Cardiac muscle cell (in vitro differentiated cells and primary cell): ENCODE measurements at regions not wholly inside any gene's neighbourhood (a gene's known extent, or its start where the extent isn't known, plus 50 kb on each side); places are given as distances from the start of the nearest gene placed in this dataset.

Experiments used
- DNase-seq, 2 donors: peaks; one replicate each; pipeline versions ENCODE4 v3.0.0 to v3.0.0-alpha.2; 2010 to 2017; ENCODE audit warnings: low read depth in 1 of 2, low spot score in 1 of 2
- H3K27ac ChIP-seq: fragments of 200-600 bp; sonication (generic); 2 replicates; pipeline ENCODE4 v1.5.1; 2016
- H3K27me3 ChIP-seq: fragments of 200-600 bp; sonication (generic); 2 replicates; pipeline ENCODE4 v1.6.0; 2016; ENCODE audit warnings: control low read depth
- H3K36me3 ChIP-seq: fragments of 200-600 bp; sonication (generic); 2 replicates; pipeline ENCODE4 v1.5.1; 2016; ENCODE audit warnings: control low read depth
- H3K4me1 ChIP-seq: fragments of 200-600 bp; sonication (generic); 2 replicates; pipeline ENCODE4 v1.8.1; 2017; ENCODE audit warnings: low read depth, mild to moderate bottlenecking, mixed run types
- H3K4me3 ChIP-seq: fragments of 200-600 bp; sonication (generic); 2 replicates; pipeline ENCODE4 v1.5.1; 2016; ENCODE audit warnings: mild to moderate bottlenecking
- H3K9me3 ChIP-seq: fragments of 200-600 bp; sonication (generic); 2 replicates; pipeline ENCODE4 v1.5.1; 2017; ENCODE audit warnings: low read depth, mild to moderate bottlenecking, control low read depth
- CTCF ChIP-seq: IDR thresholded peaks from 2 replicates; pipeline ENCODE4 v1.5.1; 2012; ENCODE audit warnings: low read depth, mild to moderate bottlenecking, low read length

GRCh38 chrX:116290359-116290758 is 119.8 kb downstream of the AGTR2 start:
- Histone ChIP-seq H3K4me1 (no peaks in the 10 kb centered on the region), H3K27me3 (no peaks in the 10 kb centered on the region), H3K9me3 (no peaks in the 10 kb centered on the region), H3K36me3 (no peaks in the 10 kb centered on the region), H3K27ac (no peak overlapping the region), H3K4me3 (no peak overlapping the region)
- TF ChIP-seq CTCF, result no peak
- no peak for DNase-seq

GRCh38 chrX:116292183-116292582 is 121.6 kb downstream of the AGTR2 start:
- TF ChIP-seq CTCF, result no peak
- H3K27me3 ChIP-seq, result no peaks in the 10 kb centered on the region
- no peak overlapping the region for H3K4me3 ChIP-seq

GRCh38 chrX:116298956-116299355 is 128.4 kb downstream of the AGTR2 start:
- no peaks in the 10 kb centered on the region for H3K36me3 ChIP-seq
- H3K4me3 ChIP-seq, result no peak overlapping the region
- TF ChIP-seq CTCF, result no peak
- H3K27me3 ChIP-seq, result no peaks in the 10 kb centered on the region
- DNase-seq, result no peak
- no peaks in the 10 kb centered on the region for H3K4me1 ChIP-seq
- H3K9me3 ChIP-seq, result no peaks in the 10 kb centered on the region
- no peak overlapping the region for H3K27ac ChIP-seq

More at GRCh38 chrX:116292183-116292582, 121.6 kb downstream of the AGTR2 start:
- Histone ChIP-seq H3K36me3 (no peaks in the 10 kb centered on the region), H3K9me3 (no peaks in the 10 kb centered on the region), H3K4me1 (no peaks in the 10 kb centered on the region), H3K27ac (no peak overlapping the region)
- DNase-seq, result no peak

- TF ChIP-seq CTCF, result no peak
- Histone ChIP-seq H3K27me3 (no peaks in the 10 kb centered on the region), H3K4me1 (no peaks in the 10 kb centered on the region), H3K4me3 (no peak overlapping the region), H3K9me3 (no peaks in the 10 kb centered on the region), H3K27ac (no peak overlapping the region), H3K36me3 (no peaks in the 10 kb centered on the region)
- DNase-seq, result no peak
Measured at GRCh38 chrX:116306218-116306617, 130.2 kb upstream of the SLC6A14 start.

GRCh38 chrX:116317409-116317808 is 119.0 kb upstream of the SLC6A14 start:
- Histone ChIP-seq H3K9me3 (no peaks in the 10 kb centered on the region), H3K27me3 (no peaks in the 10 kb centered on the region), H3K27ac (peak overlapping the region; percentile 18), H3K4me1 (no peaks in the 10 kb centered on the region), H3K4me3 (no peak overlapping the region), H3K36me3 (no peaks in the 10 kb centered on the region)
- DNase-seq, result peak; percentile 49 to 86
- TF ChIP-seq CTCF, result no peak

GRCh38 chrX:116318672-116319071 is 117.7 kb upstream of the SLC6A14 start:
- no peak overlapping the region for H3K27ac ChIP-seq
- H3K27me3 ChIP-seq, result no peaks in the 10 kb centered on the region
- DNase-seq, result no peak
- H3K36me3 ChIP-seq, result no peaks in the 10 kb centered on the region
- no peak overlapping the region for H3K4me3 ChIP-seq
- H3K9me3 ChIP-seq, result no peaks in the 10 kb centered on the region
- H3K4me1 ChIP-seq, result no peaks in the 10 kb centered on the region
- no peak for TF ChIP-seq CTCF
